SK-N-SH (cell line): ENCODE measurements at regions not wholly inside any gene's neighbourhood (a gene's known extent, or its start where the extent isn't known, plus 50 kb on each side); places are given as distances from the start of the nearest gene placed in this dataset.

Experiments
- EP300 ChIP-seq, 2 experiments: IDR thresholded peaks; 2 replicates each; pipeline versions ENCODE4 v1.4.0 to v1.6.1; 2012; ENCODE audit warnings: borderline replicate concordance in 1 of 2, low read depth in 1 of 2, low read length in 1 of 2
- MXI1 ChIP-seq: IDR thresholded peaks from 2 replicates; pipeline ENCODE4 v1.6.1; 2012; ENCODE audit warnings: mild to moderate bottlenecking, low read depth, low read length, improper control_type of control experiment
- POLR2AphosphoS5 ChIP-seq: IDR thresholded peaks from 2 replicates; pipeline ENCODE4 v1.6.1; 2012; ENCODE audit warnings: low read depth, low read length
- RFX5 ChIP-seq: IDR thresholded peaks from 2 replicates; pipeline ENCODE4 v1.6.1; 2012; ENCODE audit warnings: mild to moderate bottlenecking, improper control_type of control experiment, low read length
- SIN3A ChIP-seq: IDR thresholded peaks from 2 replicates; pipeline ENCODE4 v1.6.1; 2012; ENCODE audit warnings: low read depth, mild to moderate bottlenecking, low read length, moderate library complexity, borderline replicate concordance
- TAF1 ChIP-seq: IDR thresholded peaks from 2 replicates; pipeline ENCODE4 v1.6.1; 2012; ENCODE audit warnings: low read depth, mild to moderate bottlenecking, low read length, moderate library complexity, borderline replicate concordance
- TF ChIP-seq, protein P1 (sequence below): fragments of 200-600 bp; sonication (generic); IDR thresholded peaks from 2 replicates; pipeline ENCODE4 v1.6.1; 2017; ENCODE audit warnings: antibody characterized with exemption, mild to moderate bottlenecking, moderate library complexity
- TF ChIP-seq, protein P2 (sequence below): fragments of 150-350 bp; IDR thresholded peaks from 2 replicates; pipeline ENCODE4 v1.6.1; 2016; ENCODE audit warnings: mild to moderate bottlenecking, low read depth, low read length
- TF ChIP-seq, protein P3 (sequence below): IDR thresholded peaks from 2 replicates; pipeline ENCODE4 v1.4.0; 2012; ENCODE audit warnings: low read depth

DNA sequence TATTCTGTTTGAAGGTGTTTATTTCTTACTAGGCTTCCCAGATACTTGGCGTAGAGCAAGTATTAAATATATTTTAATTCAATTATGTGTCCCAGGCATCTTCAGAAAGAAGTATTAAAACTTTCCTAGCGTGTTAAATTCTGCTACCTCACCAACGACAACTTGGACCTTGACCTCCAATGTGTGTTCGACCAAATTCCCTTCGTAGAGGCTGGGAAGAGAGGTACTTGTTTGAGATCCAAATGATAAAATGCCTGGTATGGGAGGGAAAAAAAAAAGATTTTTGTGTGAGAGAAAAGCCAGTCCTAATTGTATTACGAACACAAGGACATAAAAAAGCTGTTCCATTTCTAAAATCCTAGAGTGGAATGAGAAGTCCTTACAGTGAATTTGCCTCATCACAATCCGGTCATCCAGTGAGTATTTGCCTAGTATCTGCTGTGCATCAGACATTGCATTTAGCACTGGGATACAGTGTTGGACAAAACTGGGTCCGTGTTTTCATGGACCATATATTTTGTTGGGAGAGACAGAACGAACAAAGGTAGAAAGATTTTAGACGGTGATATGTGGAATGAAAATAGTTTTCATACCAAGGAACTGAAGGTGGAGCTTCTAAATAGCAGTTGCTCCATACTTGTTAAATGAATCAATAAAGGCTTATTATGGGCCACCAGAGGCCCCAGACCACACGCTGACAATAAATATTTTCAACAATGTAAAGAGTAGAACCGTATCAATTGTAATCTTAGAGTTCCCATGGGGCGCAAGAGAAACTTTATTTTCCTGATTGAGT is 103.1 kb downstream of the KIF4B start:
- TF ChIP-seq, protein P1, sequence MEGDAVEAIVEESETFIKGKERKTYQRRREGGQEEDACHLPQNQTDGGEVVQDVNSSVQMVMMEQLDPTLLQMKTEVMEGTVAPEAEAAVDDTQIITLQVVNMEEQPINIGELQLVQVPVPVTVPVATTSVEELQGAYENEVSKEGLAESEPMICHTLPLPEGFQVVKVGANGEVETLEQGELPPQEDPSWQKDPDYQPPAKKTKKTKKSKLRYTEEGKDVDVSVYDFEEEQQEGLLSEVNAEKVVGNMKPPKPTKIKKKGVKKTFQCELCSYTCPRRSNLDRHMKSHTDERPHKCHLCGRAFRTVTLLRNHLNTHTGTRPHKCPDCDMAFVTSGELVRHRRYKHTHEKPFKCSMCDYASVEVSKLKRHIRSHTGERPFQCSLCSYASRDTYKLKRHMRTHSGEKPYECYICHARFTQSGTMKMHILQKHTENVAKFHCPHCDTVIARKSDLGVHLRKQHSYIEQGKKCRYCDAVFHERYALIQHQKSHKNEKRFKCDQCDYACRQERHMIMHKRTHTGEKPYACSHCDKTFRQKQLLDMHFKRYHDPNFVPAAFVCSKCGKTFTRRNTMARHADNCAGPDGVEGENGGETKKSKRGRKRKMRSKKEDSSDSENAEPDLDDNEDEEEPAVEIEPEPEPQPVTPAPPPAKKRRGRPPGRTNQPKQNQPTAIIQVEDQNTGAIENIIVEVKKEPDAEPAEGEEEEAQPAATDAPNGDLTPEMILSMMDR, result no peak
- TF ChIP-seq, protein P2, sequence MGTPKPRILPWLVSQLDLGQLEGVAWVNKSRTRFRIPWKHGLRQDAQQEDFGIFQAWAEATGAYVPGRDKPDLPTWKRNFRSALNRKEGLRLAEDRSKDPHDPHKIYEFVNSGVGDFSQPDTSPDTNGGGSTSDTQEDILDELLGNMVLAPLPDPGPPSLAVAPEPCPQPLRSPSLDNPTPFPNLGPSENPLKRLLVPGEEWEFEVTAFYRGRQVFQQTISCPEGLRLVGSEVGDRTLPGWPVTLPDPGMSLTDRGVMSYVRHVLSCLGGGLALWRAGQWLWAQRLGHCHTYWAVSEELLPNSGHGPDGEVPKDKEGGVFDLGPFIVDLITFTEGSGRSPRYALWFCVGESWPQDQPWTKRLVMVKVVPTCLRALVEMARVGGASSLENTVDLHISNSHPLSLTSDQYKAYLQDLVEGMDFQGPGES, result no peak
- TF ChIP-seq, protein P3, sequence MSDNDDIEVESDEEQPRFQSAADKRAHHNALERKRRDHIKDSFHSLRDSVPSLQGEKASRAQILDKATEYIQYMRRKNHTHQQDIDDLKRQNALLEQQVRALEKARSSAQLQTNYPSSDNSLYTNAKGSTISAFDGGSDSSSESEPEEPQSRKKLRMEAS, result no peak
- TF ChIP-seq TAF1 (no peak), MXI1 (no peak), POLR2AphosphoS5 (no peak), RFX5 (no peak), SIN3A (no peak), EP300 (IDR thresholded peaks at IDR 0.05; ENCODE audit: borderline replicate concordance in 1 of 2, low read depth in 1 of 2, low read length in 1 of 2) (no peak)
